Esophagus squamous epithelium (tissue), 5 donors: ENCODE measurements at regions not wholly inside any gene's neighbourhood (a gene's known extent, or its start where the extent isn't known, plus 50 kb on each side); places are given as distances from the start of the nearest gene placed in this dataset.

Experiments used
- DNase-seq: peaks from one replicate; lab custom pipeline; 2025; lab: John Stamatoyannopoulos, UW
- H3K27ac ChIP-seq, 4 donors: fragments of 200-600 bp; sonication (generic); one replicate each; pipeline ENCODE4 v1.5.1; 2016 to 2019; ENCODE audit warnings: mild to moderate bottlenecking in 1 of 4
- H3K27me3 ChIP-seq, 4 donors: fragments of 200-600 bp; sonication (generic); 1 replicate in 3 of 4; 2 replicates in 1 of 4; pipeline versions ENCODE4 v1.5.1 to v1.6.0; 2017 to 2021; ENCODE audit warnings: antibody characterized with exemption in 1 of 4
- H3K36me3 ChIP-seq, 3 donors: fragments of 200-600 bp; sonication (generic); one replicate each; pipeline ENCODE4 v1.5.1; 2016 to 2019
- H3K4me1 ChIP-seq, 3 donors: fragments of 200-600 bp; sonication (generic); one replicate each; pipeline ENCODE4 v1.5.1; 2017 to 2019
- H3K4me3 ChIP-seq, 4 donors: fragments of 200-600 bp; sonication (generic); 1 replicate in 3 of 4; 2 replicates in 1 of 4; pipeline ENCODE4 v1.5.1; 2016 to 2019; ENCODE audit warnings: mild to moderate bottlenecking in 2 of 4, moderate library complexity in 1 of 4
- H3K9me3 ChIP-seq, 3 donors: fragments of 200-600 bp; sonication (generic); one replicate each; pipeline ENCODE4 v1.5.1; 2016 to 2019
- POLR2A ChIP-seq, 4 donors: fragments of 450-650 bp; IDR thresholded peaks; one replicate each; pipeline ENCODE4 v1.6.1; 2017; ENCODE audit warnings: antibody characterized with exemption in 4 of 4, mild to moderate bottlenecking in 4 of 4, moderate library complexity in 3 of 4
- WGBS, 2 donors: methylation state at CpG; one replicate each; pipeline ENCODE4 v1.1.5; 2018; 5-methylcytosine and 5-hydroxymethylcytosine counted together
- intact Hi-C: fragments of 100-400 bp; cut with DNase I; formaldehyde crosslinking; loops from one replicate; pipeline ENCODE4 v1.15.0; 2022
- TF ChIP-seq, protein P1 (sequence below), 6 experiments: fragments of 450-650 bp in 4 of 6; fragments of 200-600 bp in 2 of 6; sonication (generic) in 2 of 6; IDR thresholded peaks; one replicate each; pipeline ENCODE4 v1.5.1; 2016 to 2019; ENCODE audit warnings: antibody characterized with exemption in 6 of 6, mild to moderate bottlenecking in 4 of 6, moderate library complexity in 4 of 6
- donor health status: DM: yes; HTN: yes; CAD: no.

DNA sequence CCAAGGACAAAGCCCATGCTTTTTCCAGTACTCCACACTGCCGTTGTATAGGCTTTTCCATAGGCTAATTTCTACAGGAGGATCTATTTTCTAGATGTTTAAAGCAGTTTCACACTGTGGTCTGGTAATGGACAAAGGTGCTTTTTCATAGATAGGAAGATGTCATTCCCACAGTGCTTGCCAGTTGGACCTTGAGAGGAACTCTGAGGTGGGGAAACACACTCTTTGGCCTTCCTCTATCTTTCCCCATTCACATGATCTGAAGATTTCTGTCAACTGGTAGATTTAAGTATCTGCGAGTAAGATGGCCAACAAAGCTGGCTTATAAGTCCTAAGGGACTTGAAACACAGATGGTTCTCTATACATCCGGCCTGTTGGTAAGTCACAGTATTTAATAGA, 477.3 kb downstream of the UTRN start:
- no peak overlapping the region for H3K4me3 ChIP-seq
- H3K27me3 ChIP-seq: no peaks in the 10 kb centered on the region
- no peak overlapping the region for H3K27ac ChIP-seq
- 91 to 96% methylated on average over 3 of the region's 3 CpGs for WGBS, 2 donors
- TF ChIP-seq POLR2A (IDR thresholded peaks at IDR 0.05): no peak
- TF ChIP-seq, protein P1, sequence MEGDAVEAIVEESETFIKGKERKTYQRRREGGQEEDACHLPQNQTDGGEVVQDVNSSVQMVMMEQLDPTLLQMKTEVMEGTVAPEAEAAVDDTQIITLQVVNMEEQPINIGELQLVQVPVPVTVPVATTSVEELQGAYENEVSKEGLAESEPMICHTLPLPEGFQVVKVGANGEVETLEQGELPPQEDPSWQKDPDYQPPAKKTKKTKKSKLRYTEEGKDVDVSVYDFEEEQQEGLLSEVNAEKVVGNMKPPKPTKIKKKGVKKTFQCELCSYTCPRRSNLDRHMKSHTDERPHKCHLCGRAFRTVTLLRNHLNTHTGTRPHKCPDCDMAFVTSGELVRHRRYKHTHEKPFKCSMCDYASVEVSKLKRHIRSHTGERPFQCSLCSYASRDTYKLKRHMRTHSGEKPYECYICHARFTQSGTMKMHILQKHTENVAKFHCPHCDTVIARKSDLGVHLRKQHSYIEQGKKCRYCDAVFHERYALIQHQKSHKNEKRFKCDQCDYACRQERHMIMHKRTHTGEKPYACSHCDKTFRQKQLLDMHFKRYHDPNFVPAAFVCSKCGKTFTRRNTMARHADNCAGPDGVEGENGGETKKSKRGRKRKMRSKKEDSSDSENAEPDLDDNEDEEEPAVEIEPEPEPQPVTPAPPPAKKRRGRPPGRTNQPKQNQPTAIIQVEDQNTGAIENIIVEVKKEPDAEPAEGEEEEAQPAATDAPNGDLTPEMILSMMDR (IDR thresholded peaks at IDR 0.05): no peak
- no peaks in the 10 kb centered on the region for H3K4me1 ChIP-seq
- peaks cover 0 to 24% (median 3%) of the 10 kb centered on the region in 3 donors for H3K36me3 ChIP-seq
- DNase-seq: no peak
- intact Hi-C loops: no loop called here
- no peaks in the 10 kb centered on the region for H3K9me3 ChIP-seq

- Histone ChIP-seq H3K4me3 (no peak overlapping the region), H3K4me1 (peaks cover 0 to 4% (median 0%) of the 10 kb centered on the region in 3 donors), H3K9me3 (no peaks in the 10 kb centered on the region), H3K36me3 (peaks cover 0 to 22% (median 3%) of the 10 kb centered on the region in 3 donors), H3K27ac (no peak overlapping the region), H3K27me3 (no peaks in the 10 kb centered on the region)
- 93 to 96% methylated on average over 1 of the region's 1 CpG for WGBS, 2 donors
- intact Hi-C loops: no loop called here
- TF ChIP-seq, protein P1 (IDR thresholded peaks at IDR 0.05): no peak
- TF ChIP-seq POLR2A (IDR thresholded peaks at IDR 0.05): no peak
- no peak for DNase-seq
These were observed 481.9 kb downstream of the UTRN start for GRCh38 chr6:144767051-144767450.

DNA sequence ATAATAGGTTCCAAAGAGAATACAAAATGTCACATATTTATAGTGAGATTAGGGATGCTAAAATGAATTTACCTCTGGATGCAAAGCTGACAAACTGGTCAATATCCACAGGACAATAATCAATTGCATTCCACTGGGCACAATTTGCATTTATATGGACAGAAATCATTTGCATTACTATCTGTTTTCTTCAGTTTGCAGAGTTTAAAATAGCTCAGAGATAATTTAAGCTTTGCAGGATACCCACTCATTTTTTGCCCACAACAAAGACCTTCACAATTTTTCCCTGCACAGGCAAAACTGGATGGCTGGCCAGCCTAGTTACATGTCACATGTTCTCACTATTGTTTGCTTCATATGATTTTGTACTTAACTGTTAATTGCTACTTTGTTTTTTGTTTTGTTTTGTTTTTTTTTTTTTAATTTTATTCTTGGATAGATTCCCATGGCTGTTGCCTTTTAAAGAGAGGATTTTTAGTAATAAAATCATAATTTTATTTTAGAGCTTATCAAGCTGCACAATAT, 483.5 kb downstream of the UTRN start:
- Histone ChIP-seq H3K4me1 (peaks cover 0 to 4% (median 0%) of the 10 kb centered on the region in 3 donors), H3K36me3 (peaks cover 0 to 32% (median 0%) of the 10 kb centered on the region in 3 donors), H3K27me3 (no peaks in the 10 kb centered on the region), H3K9me3 (no peaks in the 10 kb centered on the region), H3K27ac (no peak overlapping the region), H3K4me3 (no peak overlapping the region)
- intact Hi-C loops: no loop called here
- DNase-seq: no peak
- TF ChIP-seq, protein P1 (IDR thresholded peaks at IDR 0.05): no peak
- no peak for TF ChIP-seq POLR2A (IDR thresholded peaks at IDR 0.05)

DNA sequence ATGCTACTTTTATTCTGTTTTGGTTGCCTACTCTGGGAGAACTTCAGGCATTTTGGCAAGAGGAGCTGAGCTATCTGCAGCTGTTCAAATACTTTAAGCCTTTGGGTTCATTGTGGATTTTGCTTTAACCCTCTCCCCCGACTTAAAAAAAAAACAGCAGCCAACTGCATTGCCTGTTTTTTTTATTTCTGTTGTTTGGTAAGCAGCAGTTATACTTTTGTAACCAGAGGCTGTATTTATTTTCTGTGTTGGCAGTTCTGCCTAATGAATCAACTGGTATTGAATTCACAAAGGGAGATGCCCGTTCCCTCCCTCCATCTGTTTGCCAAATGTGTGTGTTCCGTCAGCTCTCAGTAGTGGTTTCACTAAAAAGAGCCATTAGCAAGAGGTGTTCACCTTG, 484.0 kb downstream of the UTRN start:
- no peaks in the 10 kb centered on the region for H3K27me3 ChIP-seq
- no peak for TF ChIP-seq POLR2A (IDR thresholded peaks at IDR 0.05)
- TF ChIP-seq, protein P1 (IDR thresholded peaks at IDR 0.05): no peak
- intact Hi-C loops: no loop called here
- 26 to 45% methylated on average over 3 of the region's 3 CpGs for WGBS, 2 donors
- H3K9me3 ChIP-seq: no peaks in the 10 kb centered on the region
- H3K4me1 ChIP-seq: peaks cover 0 to 4% (median 0%) of the 10 kb centered on the region in 3 donors
- H3K27ac ChIP-seq: no peak overlapping the region
- no peak for DNase-seq
- H3K36me3 ChIP-seq: peaks cover 0 to 35% (median 0%) of the 10 kb centered on the region in 3 donors
- no peak overlapping the region for H3K4me3 ChIP-seq

DNA sequence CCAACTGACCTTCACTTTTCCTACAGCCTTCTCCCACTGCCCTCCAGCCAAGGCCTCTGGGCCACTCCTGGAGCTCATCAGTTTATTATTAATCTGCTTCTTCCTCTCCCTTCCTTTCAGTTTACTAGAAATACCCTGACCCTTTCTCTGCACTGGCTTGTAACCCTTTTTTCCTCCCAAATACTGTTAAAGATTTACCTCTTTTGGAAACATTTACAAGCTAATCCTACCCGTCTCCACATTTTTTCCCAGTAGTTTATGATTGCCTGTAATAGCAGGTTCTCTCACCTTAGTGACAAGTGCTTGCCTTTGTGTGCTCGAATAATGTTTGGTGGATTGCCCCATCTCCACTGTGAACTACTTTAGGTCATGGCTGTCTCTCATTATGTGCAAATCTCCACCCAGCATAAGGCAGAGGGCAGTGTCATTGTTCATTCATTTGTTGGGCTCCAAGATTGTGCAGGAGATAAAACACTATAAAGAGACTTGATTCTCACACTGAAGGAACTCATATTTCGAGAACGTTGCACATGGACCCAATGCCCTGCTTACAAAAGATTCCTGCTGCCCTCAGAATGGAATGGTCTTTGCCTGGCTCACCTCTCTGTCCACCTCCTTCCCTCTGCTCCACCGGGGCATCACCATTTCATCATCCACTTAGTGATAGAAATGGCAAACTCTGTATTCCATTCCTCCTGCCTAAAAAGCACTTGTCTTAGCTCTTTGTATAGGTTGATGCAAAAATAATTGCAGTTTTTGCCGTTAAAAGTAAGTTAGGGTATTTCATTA, 491.1 kb downstream of the UTRN start:
- TF ChIP-seq, protein P1 (IDR thresholded peaks at IDR 0.05): no peak
- TF ChIP-seq POLR2A (IDR thresholded peaks at IDR 0.05): no peak
- H3K27me3 ChIP-seq: no peaks in the 10 kb centered on the region
- intact Hi-C loops: no loop called here

More for the DNA sequence above, 491.1 kb downstream of the UTRN start:
- WGBS, 2 donors: 98% methylated on average over 5 to 6 of the region's 6 CpGs
- no peak overlapping the region for H3K4me3 ChIP-seq
- peaks cover 0 to 64% (median 0%) of the 10 kb centered on the region in 3 donors for H3K36me3 ChIP-seq
- H3K4me1 ChIP-seq: no peaks in the 10 kb centered on the region
- H3K27ac ChIP-seq: no peak overlapping the region
- no peaks in the 10 kb centered on the region for H3K9me3 ChIP-seq
- no peak for DNase-seq
